Suprapubic skin (tissue), 4 donors: ENCODE measurements at regions not wholly inside any gene's neighbourhood (a gene's known extent, or its start where the extent isn't known, plus 50 kb on each side); places are given as distances from the start of the nearest gene placed in this dataset.

ENCODE experiments used
- DNase-seq, 2 donors: peaks; one replicate each; pipeline ENCODE4 v3.0.0-alpha.2; 2019; ENCODE audit warnings: low spot score in 2 of 2
- H3K27ac ChIP-seq: fragments of 200-600 bp; sonication (generic); one replicate; pipeline ENCODE4 v1.5.1; 2019
- H3K27me3 ChIP-seq: fragments of 200-600 bp; sonication (generic); one replicate; pipeline ENCODE4 v1.5.1; 2019
- H3K36me3 ChIP-seq: fragments of 200-600 bp; sonication (generic); one replicate; pipeline ENCODE4 v1.5.1; 2019
- H3K4me1 ChIP-seq: fragments of 200-600 bp; sonication (generic); one replicate; pipeline ENCODE4 v1.5.1; 2019
- H3K4me3 ChIP-seq: fragments of 200-600 bp; sonication (generic); one replicate; pipeline ENCODE4 v1.5.1; 2019; ENCODE audit warnings: mild to moderate bottlenecking
- H3K9me3 ChIP-seq: fragments of 200-600 bp; sonication (generic); one replicate; pipeline ENCODE4 v1.5.1; 2019
- CTCF ChIP-seq, 2 donors: fragments of 200-600 bp in 1 of 2; fragments of 450-650 bp in 1 of 2; sonication (generic) in 1 of 2; IDR thresholded peaks; one replicate each; pipeline ENCODE4 v1.5.1; 2016 to 2019; ENCODE audit warnings: antibody characterized with exemption in 2 of 2, mild to moderate bottlenecking in 1 of 2, moderate library complexity in 1 of 2
- EP300 ChIP-seq: sonication (generic); formaldehyde crosslinking; IDR thresholded peaks from one replicate; pipeline ENCODE4 v1.6.1; 2017; ENCODE audit warnings: antibody characterized with exemption
- POLR2A ChIP-seq, 2 donors: fragments of 450-650 bp; IDR thresholded peaks; one replicate each; pipeline ENCODE4 v1.6.1; 2017; ENCODE audit warnings: antibody characterized with exemption in 2 of 2, mild to moderate bottlenecking in 2 of 2, moderate library complexity in 2 of 2
- POLR2AphosphoS5 ChIP-seq, 3 donors: sonication (generic); formaldehyde crosslinking; IDR thresholded peaks; one replicate each; pipeline ENCODE4 v1.6.1; 2017; ENCODE audit warnings: antibody characterized with exemption in 3 of 3
- WGBS: methylation state at CpG from one replicate; pipeline ENCODE4 v1.1.5; 2018; 5-methylcytosine and 5-hydroxymethylcytosine counted together

- no peaks in the 10 kb centered on the region for H3K9me3 ChIP-seq
- H3K27ac ChIP-seq: peak overlapping the region; percentile 47
- no peaks in the 10 kb centered on the region for H3K27me3 ChIP-seq
- DNase-seq: no peak
- peaks cover 29% of the 10 kb centered on the region for H3K4me1 ChIP-seq
- TF ChIP-seq POLR2A (IDR thresholded peaks at IDR 0.05) (no peak), CTCF (IDR thresholded peaks at IDR 0.05) (no peak), POLR2AphosphoS5 (IDR thresholded peaks at IDR 0.05) (no peak), EP300 (no peak)
- WGBS: 68% methylated on average over 14 of the region's 14 CpGs
- no peak overlapping the region for H3K4me3 ChIP-seq
- no peaks in the 10 kb centered on the region for H3K36me3 ChIP-seq
These were observed 329.3 kb downstream of the PIK3R1 start for GRCh38 chr5:68544648-68545552.

- peaks cover 29% of the 10 kb centered on the region for H3K4me1 ChIP-seq
- H3K27me3 ChIP-seq: no peaks in the 10 kb centered on the region
- 85% methylated on average over 7 of the region's 7 CpGs for WGBS
- no peak for TF ChIP-seq POLR2A (IDR thresholded peaks at IDR 0.05)
- no peak for TF ChIP-seq POLR2AphosphoS5 (IDR thresholded peaks at IDR 0.05)
- no peak for TF ChIP-seq CTCF (IDR thresholded peaks at IDR 0.05)
- TF ChIP-seq EP300: no peak
- H3K9me3 ChIP-seq: no peaks in the 10 kb centered on the region
- no peaks in the 10 kb centered on the region for H3K36me3 ChIP-seq
- no peak for DNase-seq
- H3K4me3 ChIP-seq: no peak overlapping the region
- H3K27ac ChIP-seq: peak overlapping the region; percentile 47
These were observed 330.2 kb downstream of the PIK3R1 start for GRCh38 chr5:68545636-68546295.

DNA sequence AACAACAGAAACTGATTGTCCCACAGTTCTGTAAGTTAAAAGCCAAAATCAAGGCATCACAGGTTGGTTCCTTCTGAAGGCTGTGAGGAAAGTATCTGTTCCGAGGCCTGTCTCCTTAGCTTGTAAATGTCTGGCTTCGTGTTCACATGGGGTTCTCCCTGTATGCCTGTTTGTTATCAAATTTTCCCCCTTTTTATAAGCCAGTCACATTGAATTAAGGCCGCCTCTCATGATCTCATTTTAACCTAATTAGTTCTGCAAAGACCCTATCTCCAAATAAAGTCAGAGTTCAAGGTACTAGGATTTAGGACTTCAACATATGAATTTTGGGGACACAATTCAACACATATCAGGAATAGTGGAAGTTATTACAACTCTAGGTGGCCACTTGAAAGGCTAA is 331.5 kb downstream of the PIK3R1 start:
- H3K9me3 ChIP-seq: no peaks in the 10 kb centered on the region
- H3K27ac ChIP-seq: no peak overlapping the region
- H3K4me3 ChIP-seq: no peak overlapping the region
- TF ChIP-seq EP300 (no peak), POLR2AphosphoS5 (IDR thresholded peaks at IDR 0.05) (no peak), CTCF (IDR thresholded peaks at IDR 0.05) (no peak), POLR2A (IDR thresholded peaks at IDR 0.05) (no peak)
- 92% methylated on average over 3 of the region's 3 CpGs for WGBS
- no peak for DNase-seq
- no peaks in the 10 kb centered on the region for H3K27me3 ChIP-seq
- no peaks in the 10 kb centered on the region for H3K36me3 ChIP-seq
- peaks cover 29% of the 10 kb centered on the region for H3K4me1 ChIP-seq

GRCh38 chr5:68547622-68548021 is 332.1 kb downstream of the PIK3R1 start:
- Histone ChIP-seq H3K36me3 (no peaks in the 10 kb centered on the region), H3K9me3 (no peaks in the 10 kb centered on the region)

More at GRCh38 chr5:68547622-68548021, 332.1 kb downstream of the PIK3R1 start:
- H3K4me1 ChIP-seq: peaks cover 28% of the 10 kb centered on the region
- TF ChIP-seq EP300 (no peak), POLR2AphosphoS5 (IDR thresholded peaks at IDR 0.05) (no peak), CTCF (IDR thresholded peaks at IDR 0.05) (no peak), POLR2A (IDR thresholded peaks at IDR 0.05) (no peak)
- no peaks in the 10 kb centered on the region for H3K27me3 ChIP-seq
- no peak overlapping the region for H3K4me3 ChIP-seq
- H3K27ac ChIP-seq: no peak overlapping the region
- no peak for DNase-seq
